Heart right ventricle (tissue), 16 donors: ENCODE measurements at regions not wholly inside any gene's neighbourhood (a gene's known extent, or its start where the extent isn't known, plus 50 kb on each side); places are given as distances from the start of the nearest gene placed in this dataset.

Experiments used
- ATAC-seq, 8 donors: fragments of 200-7000 bp; cut with Tn5 transposase; one replicate each; pipeline ENCODE4 v1.9.1; 2020; ENCODE audit warnings: mild to moderate bottlenecking in 8 of 8, moderate library complexity in 8 of 8, moderate number of reproducible peaks in 1 of 8
- DNase-seq, 2 donors: peaks; one replicate each; pipeline ENCODE4 v3.0.0-alpha.2; 2020
- H3K27ac ChIP-seq, 10 donors: fragments of 200-600 bp; sonication (generic) in 2 of 10; one replicate each; pipeline versions ENCODE4 v1.5.0 to v1.8.0; 2020 to 2022; ENCODE audit warnings: mild to moderate bottlenecking in 3 of 10
- H3K27me3 ChIP-seq, 7 donors: fragments of 200-600 bp; one replicate each; pipeline ENCODE4 v1.8.0; 2021 to 2022; ENCODE audit warnings: mild to moderate bottlenecking in 2 of 7
- H3K36me3 ChIP-seq, 9 donors: fragments of 200-600 bp; sonication (generic) in 1 of 9; one replicate each; pipeline versions ENCODE4 v1.5.0 to v1.8.0; 2020 to 2022; ENCODE audit warnings: mild to moderate bottlenecking in 2 of 9
- H3K4me1 ChIP-seq, 9 donors: fragments of 200-600 bp; sonication (generic) in 1 of 9; one replicate each; pipeline versions ENCODE4 v1.5.0 to v1.8.0; 2020 to 2022; ENCODE audit warnings: mild to moderate bottlenecking in 4 of 9
- H3K4me3 ChIP-seq, 10 donors: fragments of 200-600 bp; sonication (generic) in 2 of 10; one replicate each; pipeline versions ENCODE4 v1.5.0 to v1.8.0; 2020 to 2022; ENCODE audit warnings: mild to moderate bottlenecking in 7 of 10, moderate library complexity in 2 of 10
- H3K9me3 ChIP-seq, 11 donors: fragments of 200-600 bp in 10 of 11; sonication (generic) in 2 of 11; one replicate each; pipeline versions ENCODE4 v1.5.0 to v1.8.0; 2013 to 2022; ENCODE audit warnings: mild to moderate bottlenecking in 2 of 11, control low read depth in 1 of 11, moderate library complexity in 1 of 11
- WGBS, 2 donors: extraction: QIAGEN DNeasy Blood & Tissue Kit; methylation state at CpG; one replicate each; pipeline ENCODE4 v1.1.7; 2013; ENCODE audit warnings: inconsistent platforms in 1 of 2; 5-methylcytosine and 5-hydroxymethylcytosine counted together
- intact Hi-C, 10 donors: fragments of 100-400 bp; cut with DNase I; formaldehyde crosslinking; loops; one replicate each; pipeline versions ENCODE4 v1.11.1 to v1.14.2; 2022
- TF ChIP-seq, protein P1 (sequence below), 9 donors: fragments of 200-600 bp; sonication (generic) in 2 of 9; IDR thresholded peaks; one replicate each; pipeline versions ENCODE4 v1.5.0 to v1.8.0; 2021 to 2022; ENCODE audit warnings: antibody characterized with exemption in 9 of 9, mild to moderate bottlenecking in 5 of 9, moderate library complexity in 1 of 9
- donor health status: Arrhythmogenic right ventricular cardiomyopathy.
- donor health status: ischemic (EF 13 %, LVEDD 7.1; RV severe dilation, severe dysfunction).
- donor health status: healthy with polysubstance abuse.
- donor health status: DM: no; HTN: yes; CAD: no.
- donor health status: DM: no; HTN: no; CAD: no.
- donor health status: ischemic (EF 25% LVEDD 6.9; RV normal size, moderate dysfunction).
- donor health status: ischemic (EF 25% LVEDD 5.7; RV mildly dilated, moderate dysfunction).
- donor health status: healthy.
- donor health status: DM: yes; HTN: yes; CAD: no.
- donor health status: Ischemic cardiomyopathy.
- donor health status: ischemic (EF 35%, LVEDD 5.7; RV mildly dilated, moderate dysfunction).
- donor health status: nonischemic (EF 11% LVEDD 7.7; RV severe dilation, severe dysfunction).
- donor health status: DM: yes; HTN: yes; CAD: no.
- donor health status: PGD.
- donor health status: ischemic (EF 29% LVEDD 5.4; RV normal size, mild dysfunction).
- donor health status: nonischemic (EF 23%, LVEDD 6.1; RV moderate dilation, normal function).

DNA sequence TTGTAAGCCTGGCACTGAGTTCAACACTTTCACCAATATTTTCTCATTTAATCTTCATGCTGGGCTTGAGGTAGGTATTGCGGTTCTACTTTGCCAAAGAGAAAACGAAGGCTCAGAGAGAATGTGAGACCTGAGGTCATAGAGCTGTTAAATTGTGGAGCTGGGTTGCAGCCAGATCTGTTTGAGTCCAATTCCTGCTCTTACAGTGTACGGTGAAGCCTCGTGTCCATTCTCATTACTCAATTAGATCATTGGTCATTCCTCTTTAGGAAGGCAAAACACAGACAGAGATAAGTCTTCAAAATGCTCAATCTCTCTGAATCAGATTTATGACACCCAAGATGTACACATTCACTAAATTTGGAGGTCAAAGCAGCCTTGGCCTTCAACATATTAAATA, 559.0 kb upstream of the DAB1 start:
- H3K36me3 ChIP-seq = no peaks in the 10 kb centered on the region
- H3K27ac ChIP-seq = no peak overlapping the region
- no peak overlapping the region for H3K4me3 ChIP-seq
- ATAC-seq = no peak
- intact Hi-C loops = loop anchor here in 1 of 10 donors (10.0 kb wide), 1 partner anchor 58 kb away; no protein-coding TSS in a partner anchor
- peaks cover 0 to 14% (median 1%) of the 10 kb centered on the region in 11 donors for H3K9me3 ChIP-seq
- H3K4me1 ChIP-seq = no peaks in the 10 kb centered on the region
- TF ChIP-seq, protein P1, sequence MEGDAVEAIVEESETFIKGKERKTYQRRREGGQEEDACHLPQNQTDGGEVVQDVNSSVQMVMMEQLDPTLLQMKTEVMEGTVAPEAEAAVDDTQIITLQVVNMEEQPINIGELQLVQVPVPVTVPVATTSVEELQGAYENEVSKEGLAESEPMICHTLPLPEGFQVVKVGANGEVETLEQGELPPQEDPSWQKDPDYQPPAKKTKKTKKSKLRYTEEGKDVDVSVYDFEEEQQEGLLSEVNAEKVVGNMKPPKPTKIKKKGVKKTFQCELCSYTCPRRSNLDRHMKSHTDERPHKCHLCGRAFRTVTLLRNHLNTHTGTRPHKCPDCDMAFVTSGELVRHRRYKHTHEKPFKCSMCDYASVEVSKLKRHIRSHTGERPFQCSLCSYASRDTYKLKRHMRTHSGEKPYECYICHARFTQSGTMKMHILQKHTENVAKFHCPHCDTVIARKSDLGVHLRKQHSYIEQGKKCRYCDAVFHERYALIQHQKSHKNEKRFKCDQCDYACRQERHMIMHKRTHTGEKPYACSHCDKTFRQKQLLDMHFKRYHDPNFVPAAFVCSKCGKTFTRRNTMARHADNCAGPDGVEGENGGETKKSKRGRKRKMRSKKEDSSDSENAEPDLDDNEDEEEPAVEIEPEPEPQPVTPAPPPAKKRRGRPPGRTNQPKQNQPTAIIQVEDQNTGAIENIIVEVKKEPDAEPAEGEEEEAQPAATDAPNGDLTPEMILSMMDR (IDR thresholded peaks at IDR 0.05) = no peak
- DNase-seq = no peak
- H3K27me3 ChIP-seq = peaks cover 0 to 4% (median 0%) of the 10 kb centered on the region in 7 donors
- WGBS, 2 donors = 67 to 79% methylated on average over 4 of the region's 4 CpGs

DNA sequence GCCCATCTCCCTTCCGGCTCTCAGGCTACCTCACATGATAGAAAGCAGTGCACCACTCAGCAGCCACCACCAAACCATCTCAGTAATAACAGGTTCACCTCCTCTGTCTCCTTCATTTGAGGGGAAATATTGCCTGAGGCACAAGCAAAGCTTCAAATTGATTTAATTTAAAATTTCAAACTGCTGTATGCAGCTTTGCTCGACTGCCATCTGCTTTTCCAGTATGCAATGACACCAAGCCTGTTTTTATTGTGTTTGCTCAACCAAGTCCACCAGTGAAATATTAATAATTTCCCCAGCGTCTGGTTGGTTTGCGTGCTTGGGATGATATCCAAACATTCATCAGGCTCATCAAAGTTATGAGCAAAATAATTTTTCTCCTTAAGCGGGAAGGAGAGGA, 552.4 kb upstream of the DAB1 start:
- no peak for ATAC-seq
- H3K27ac ChIP-seq = no peak overlapping the region

DNA sequence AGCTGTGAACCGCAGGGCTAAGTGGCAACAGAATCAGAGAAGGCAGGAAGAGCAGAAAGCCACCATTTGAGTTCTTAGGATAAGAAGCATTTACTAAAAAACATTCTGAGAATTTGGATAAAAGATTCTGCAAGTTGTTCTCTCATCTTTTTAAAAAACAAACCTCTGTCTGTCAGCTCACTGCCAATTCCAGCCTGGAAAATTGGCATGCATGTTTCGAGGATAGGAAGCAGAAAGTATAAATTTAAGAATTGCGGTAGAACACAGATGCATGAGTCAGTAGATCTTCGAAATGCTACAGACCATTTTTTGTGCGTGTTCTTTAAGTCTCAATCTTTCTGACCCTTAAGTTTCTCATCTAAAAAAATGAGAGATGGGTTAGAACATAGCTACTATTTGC, 544.5 kb upstream of the DAB1 start:
- no peaks in the 10 kb centered on the region for H3K4me1 ChIP-seq
- TF ChIP-seq, protein P1 (IDR thresholded peaks at IDR 0.05) = no peak
- H3K27ac ChIP-seq = no peak overlapping the region
- DNase-seq = no peak
- H3K27me3 ChIP-seq = no peaks in the 10 kb centered on the region
- H3K36me3 ChIP-seq = no peaks in the 10 kb centered on the region
- ATAC-seq = no peak
- WGBS, 2 donors = 80 to 84% methylated on average over 5 of the region's 5 CpGs
- peaks cover 0 to 7% (median 0%) of the 10 kb centered on the region in 11 donors for H3K9me3 ChIP-seq
- no peak overlapping the region for H3K4me3 ChIP-seq
- intact Hi-C loops = no loop called here

More for the DNA sequence above, 552.4 kb upstream of the DAB1 start:
- no peaks in the 10 kb centered on the region for H3K27me3 ChIP-seq
- TF ChIP-seq, protein P1 (IDR thresholded peaks at IDR 0.05) = no peak
- DNase-seq = no peak
- peaks cover 0 to 25% (median 5%) of the 10 kb centered on the region in 11 donors for H3K9me3 ChIP-seq
- WGBS, 2 donors = 79 to 85% methylated on average over 5 of the region's 5 CpGs
- H3K4me1 ChIP-seq = no peaks in the 10 kb centered on the region
- no peak overlapping the region for H3K4me3 ChIP-seq
- intact Hi-C loops = no loop called here
- H3K36me3 ChIP-seq = no peaks in the 10 kb centered on the region

DNA sequence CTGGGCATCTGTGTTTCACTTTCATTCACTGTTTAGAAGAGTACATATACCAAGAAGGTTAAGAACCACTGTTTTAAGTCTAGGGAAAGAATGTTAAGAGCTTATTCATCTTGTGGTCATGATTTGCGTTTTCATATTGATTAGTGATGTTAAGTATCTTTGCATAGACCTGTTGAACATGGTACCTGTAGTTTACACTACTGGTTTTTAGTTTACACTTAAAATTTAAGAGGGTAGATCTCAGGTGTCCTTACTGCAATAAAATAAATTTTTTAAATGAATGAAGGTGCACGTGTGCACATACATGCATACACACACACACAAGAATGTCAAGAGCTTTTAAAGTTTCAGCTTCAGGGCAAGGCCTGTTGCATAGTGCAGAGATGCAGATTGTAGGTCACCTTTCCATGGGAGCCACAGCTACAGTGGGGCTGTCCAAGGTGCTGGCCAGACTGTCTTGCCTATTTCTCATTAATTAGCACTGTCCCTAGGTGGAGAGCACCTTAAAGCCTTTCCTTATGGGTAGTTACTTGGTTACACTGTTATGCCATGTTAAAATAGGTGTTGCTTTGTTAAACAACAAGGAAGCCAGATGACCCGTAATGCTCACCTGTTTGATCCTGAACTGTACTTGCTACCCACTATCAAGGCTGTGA, 543.0 kb upstream of the DAB1 start:
- peak in 1 of 8 donors; percentile 39 for ATAC-seq
- Histone ChIP-seq H3K36me3 (no peaks in the 10 kb centered on the region), H3K4me3 (no peak overlapping the region), H3K27me3 (no peaks in the 10 kb centered on the region), H3K9me3 (no peaks in the 10 kb centered on the region), H3K4me1 (no peaks in the 10 kb centered on the region), H3K27ac (no peak overlapping the region)
- intact Hi-C loops = no loop called here
- TF ChIP-seq, protein P1 (IDR thresholded peaks at IDR 0.05) = no peak
- no peak for DNase-seq
- WGBS, 2 donors = 53 to 57% methylated on average over 3 of the region's 3 CpGs
